ENCODE measurements at regions not wholly inside any gene's neighbourhood (a gene's known extent, or its start where the extent isn't known, plus 50 kb on each side); places are given as distances from the start of the nearest gene placed in this dataset.
"Not testable (repeated sequence)": the region's sequence is repeated elsewhere in the genome, so short reads cannot be mapped to it uniquely, and the experiment has no call there.

- not testable (repeated sequence) for TF ChIP-seq CTCF (conservative IDR thresholded peaks at IDR 0.05; ENCODE audit: low read depth, low read length); EZH2 (IDR thresholded peaks at IDR 0.05; ENCODE audit: low read length, unreplicated experiment); EZH2phosphoT487 (IDR thresholded peaks at IDR 0.05; ENCODE audit: borderline replicate concordance, low read length)
Observed at GRCh38 chr10:7104379-7104778, 306.5 kb downstream of the SFMBT2 start.
